ENCODE measurements at regions not wholly inside any gene's neighbourhood (a gene's known extent, or its start where the extent isn't known, plus 50 kb on each side); places are given as distances from the start of the nearest gene placed in this dataset.

DNA sequence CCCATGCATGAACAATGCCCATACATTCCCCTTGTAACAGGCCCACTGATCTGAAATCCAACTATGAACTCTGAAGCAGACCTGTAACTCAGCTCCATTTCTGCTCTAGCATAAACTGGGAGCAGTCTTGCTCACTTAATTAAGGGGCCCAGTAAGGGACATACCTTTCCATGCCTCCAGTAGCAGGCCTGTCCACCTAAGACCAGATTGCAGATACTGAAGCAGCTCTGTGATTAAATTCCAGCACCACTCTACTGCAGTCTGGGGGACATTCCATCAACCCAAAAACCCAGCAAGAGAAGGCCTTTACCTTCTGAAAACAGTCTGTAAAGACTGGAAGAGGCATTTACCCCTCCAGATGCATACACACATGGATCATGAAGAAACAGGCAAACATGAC is 162.0 kb upstream of the NEIL3 start:
- no peak for TF ChIP-seq ZBTB8A (CRISPR knock-in tag; IDR thresholded peaks at IDR 0.05; ENCODE audit: borderline replicate concordance, low read depth)
- TF ChIP-seq, protein P1, sequence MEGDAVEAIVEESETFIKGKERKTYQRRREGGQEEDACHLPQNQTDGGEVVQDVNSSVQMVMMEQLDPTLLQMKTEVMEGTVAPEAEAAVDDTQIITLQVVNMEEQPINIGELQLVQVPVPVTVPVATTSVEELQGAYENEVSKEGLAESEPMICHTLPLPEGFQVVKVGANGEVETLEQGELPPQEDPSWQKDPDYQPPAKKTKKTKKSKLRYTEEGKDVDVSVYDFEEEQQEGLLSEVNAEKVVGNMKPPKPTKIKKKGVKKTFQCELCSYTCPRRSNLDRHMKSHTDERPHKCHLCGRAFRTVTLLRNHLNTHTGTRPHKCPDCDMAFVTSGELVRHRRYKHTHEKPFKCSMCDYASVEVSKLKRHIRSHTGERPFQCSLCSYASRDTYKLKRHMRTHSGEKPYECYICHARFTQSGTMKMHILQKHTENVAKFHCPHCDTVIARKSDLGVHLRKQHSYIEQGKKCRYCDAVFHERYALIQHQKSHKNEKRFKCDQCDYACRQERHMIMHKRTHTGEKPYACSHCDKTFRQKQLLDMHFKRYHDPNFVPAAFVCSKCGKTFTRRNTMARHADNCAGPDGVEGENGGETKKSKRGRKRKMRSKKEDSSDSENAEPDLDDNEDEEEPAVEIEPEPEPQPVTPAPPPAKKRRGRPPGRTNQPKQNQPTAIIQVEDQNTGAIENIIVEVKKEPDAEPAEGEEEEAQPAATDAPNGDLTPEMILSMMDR (CRISPR knock-in tag; IDR thresholded peaks at IDR 0.05), result no peak
- no peak for TF ChIP-seq ARNT (IDR thresholded peaks at IDR 0.05)
- TF ChIP-seq PRPF4 (IDR thresholded peaks at IDR 0.05; ENCODE audit: low read depth, low read length, poor library complexity, severe bottlenecking), result no peak
- TF ChIP-seq ZNF777 (CRISPR knock-in tag; IDR thresholded peaks at IDR 0.05), result no peak
- no peak for TF ChIP-seq POLR2AphosphoS5 (IDR thresholded peaks at IDR 0.05; ENCODE audit: low read depth, low read length)
- TF ChIP-seq, protein P2, sequence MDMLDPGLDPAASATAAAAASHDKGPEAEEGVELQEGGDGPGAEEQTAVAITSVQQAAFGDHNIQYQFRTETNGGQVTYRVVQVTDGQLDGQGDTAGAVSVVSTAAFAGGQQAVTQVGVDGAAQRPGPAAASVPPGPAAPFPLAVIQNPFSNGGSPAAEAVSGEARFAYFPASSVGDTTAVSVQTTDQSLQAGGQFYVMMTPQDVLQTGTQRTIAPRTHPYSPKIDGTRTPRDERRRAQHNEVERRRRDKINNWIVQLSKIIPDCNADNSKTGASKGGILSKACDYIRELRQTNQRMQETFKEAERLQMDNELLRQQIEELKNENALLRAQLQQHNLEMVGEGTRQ (IDR thresholded peaks at IDR 0.05; ENCODE audit: low read depth, low read length), result no peak
- TF ChIP-seq, protein P2 (CRISPR knock-in tag; IDR thresholded peaks at IDR 0.05; ENCODE audit: borderline replicate concordance), result no peak
- no peak for TF ChIP-seq RBM39 (IDR thresholded peaks at IDR 0.05; ENCODE audit: low read depth, low read length, poor library complexity, severe bottlenecking)
- no peak for TF ChIP-seq ETV5 (CRISPR knock-in tag; IDR thresholded peaks at IDR 0.05; ENCODE audit: borderline replicate concordance)
